HG03575 (cell line): ENCODE measurements at regions not wholly inside any gene's neighbourhood (a gene's known extent, or its start where the extent isn't known, plus 50 kb on each side); places are given as distances from the start of the nearest gene placed in this dataset.
"Not testable (repeated sequence)": the region's sequence is repeated elsewhere in the genome, so short reads cannot be mapped to it uniquely, and the experiment has no call there.

Experiments
- ATAC-seq: cut with Tn5 transposase; IDR thresholded peaks from one replicate; pipeline ENCODE4 v1.9.1; 2021; ENCODE audit not compliant: unreplicated experiment, insufficient number of reproducible peaks, low FRiP score; ENCODE audit errors: extremely low read depth

- ATAC-seq, result not testable (repeated sequence)
Observed at GRCh38 chr1:224031986-224032385, 81.9 kb upstream of the FBXO28 start.

- ATAC-seq, result not testable (repeated sequence)
Observed at GRCh38 chr1:224030257-224030656, 83.7 kb upstream of the FBXO28 start.

GRCh38 chr1:224029286-224030025 is 84.5 kb upstream of the FBXO28 start:
- peak; percentile 75 for ATAC-seq

- ATAC-seq, result not testable (repeated sequence)
Observed at GRCh38 chr1:224028802-224029201, 85.1 kb upstream of the FBXO28 start.

GRCh38 chr1:224023122-224023521 is 90.8 kb upstream of the FBXO28 start:
- ATAC-seq, result not testable (repeated sequence)

- ATAC-seq, result not testable (repeated sequence)
Observed at GRCh38 chr1:224022249-224022970, 91.5 kb upstream of the FBXO28 start.

- ATAC-seq, result not testable (repeated sequence)
Observed at GRCh38 chr1:224019866-224020265, 94.0 kb upstream of the FBXO28 start.

GRCh38 chr1:224015782-224016181 is 98.1 kb upstream of the FBXO28 start:
- not testable (repeated sequence) for ATAC-seq

GRCh38 chr1:224014330-224014649 is 99.6 kb upstream of the FBXO28 start:
- ATAC-seq, result no peak

GRCh38 chr1:224013626-224014329 is 100.1 kb upstream of the FBXO28 start:
- not testable (repeated sequence) for ATAC-seq

GRCh38 chr1:224012807-224013434 is 101.0 kb upstream of the FBXO28 start:
- ATAC-seq, result not testable (repeated sequence)

- ATAC-seq, result not testable (repeated sequence)
Observed at GRCh38 chr1:224012162-224012561, 101.7 kb upstream of the FBXO28 start.

- ATAC-seq, result not testable (repeated sequence)
Observed at GRCh38 chr1:224011751-224012150, 102.2 kb upstream of the FBXO28 start.

GRCh38 chr1:224011153-224011552 is 102.8 kb upstream of the FBXO28 start:
- not testable (repeated sequence) for ATAC-seq

GRCh38 chr1:224005973-224006372 is 107.9 kb upstream of the FBXO28 start:
- ATAC-seq, result not testable (repeated sequence)

- ATAC-seq, result not testable (repeated sequence)
Observed at GRCh38 chr1:224004552-224005315, 109.2 kb upstream of the FBXO28 start.

GRCh38 chr1:224003896-224004295 is 110.0 kb upstream of the FBXO28 start:
- ATAC-seq, result not testable (repeated sequence)

- not testable (repeated sequence) for ATAC-seq
Observed at GRCh38 chr1:224001757-224002156, 112.2 kb upstream of the FBXO28 start.

- not testable (repeated sequence) for ATAC-seq
Observed at GRCh38 chr1:223999761-224000160, 114.2 kb upstream of the FBXO28 start.
